Kidney glomerular epithelial cell (primary cell): ENCODE measurements at regions not wholly inside any gene's neighbourhood (a gene's known extent, or its start where the extent isn't known, plus 50 kb on each side); places are given as distances from the start of the nearest gene placed in this dataset.

Experiments used
- DNase-seq: peaks from one replicate; lab custom pipeline; 2025; lab: John Stamatoyannopoulos, UW

- DNase-seq: peak; percentile 33
These were observed 231.9 kb upstream of the E2F8 start for GRCh38 chr11:19472679-19473078.

- DNase-seq: no peak
These were observed 227.2 kb upstream of the E2F8 start for GRCh38 chr11:19467904-19468303.

GRCh38 chr11:19466314-19466713 lies 225.6 kb upstream of the E2F8 start:
- no peak for DNase-seq

GRCh38 chr11:19463976-19464375 lies 223.2 kb upstream of the E2F8 start:
- DNase-seq: no peak

GRCh38 chr11:19460718-19461405 lies 220.1 kb upstream of the E2F8 start:
- DNase-seq: no peak

GRCh38 chr11:19459240-19459639 lies 218.5 kb upstream of the E2F8 start:
- DNase-seq: no peak

- no peak for DNase-seq
These were observed 218.0 kb upstream of the E2F8 start for GRCh38 chr11:19458721-19459120.

GRCh38 chr11:19458231-19458630 lies 217.5 kb upstream of the E2F8 start:
- no peak for DNase-seq

- no peak for DNase-seq
These were observed 215.0 kb upstream of the E2F8 start for GRCh38 chr11:19455731-19456130.

GRCh38 chr11:19453651-19454257 lies 213.0 kb upstream of the E2F8 start:
- DNase-seq: no peak

GRCh38 chr11:19451609-19452008 lies 210.9 kb upstream of the E2F8 start:
- DNase-seq: no peak

GRCh38 chr11:19450282-19450681 lies 209.5 kb upstream of the E2F8 start:
- no peak for DNase-seq

- DNase-seq: no peak
These were observed 207.9 kb upstream of the E2F8 start for GRCh38 chr11:19448651-19449050.

- DNase-seq: no peak
These were observed 206.4 kb upstream of the E2F8 start for GRCh38 chr11:19447150-19447566.

GRCh38 chr11:19445771-19446170 lies 205.0 kb upstream of the E2F8 start:
- no peak for DNase-seq

GRCh38 chr11:19444231-19444630 lies 203.5 kb upstream of the E2F8 start:
- no peak for DNase-seq

- no peak for DNase-seq
These were observed 201.8 kb upstream of the E2F8 start for GRCh38 chr11:19442554-19442910.

GRCh38 chr11:19441752-19442553 lies 201.2 kb upstream of the E2F8 start:
- DNase-seq: peak; percentile 97

- no peak for DNase-seq
These were observed 200.5 kb upstream of the E2F8 start for GRCh38 chr11:19441288-19441687.

GRCh38 chr11:19437760-19438159 lies 197.0 kb upstream of the E2F8 start:
- peak; percentile 77 for DNase-seq

GRCh38 chr11:19436932-19437331 lies 196.2 kb upstream of the E2F8 start:
- no peak for DNase-seq

- no peak for DNase-seq
These were observed 194.7 kb upstream of the E2F8 start for GRCh38 chr11:19435306-19435989.

- no peak for DNase-seq
These were observed 193.0 kb upstream of the E2F8 start for GRCh38 chr11:19433791-19434190.
